Right cardiac atrium (tissue), 5 donors: ENCODE measurements at regions not wholly inside any gene's neighbourhood (a gene's known extent, or its start where the extent isn't known, plus 50 kb on each side); places are given as distances from the start of the nearest gene placed in this dataset.

Experiments
- ATAC-seq, 2 donors: fragments of 200-7000 bp; cut with Tn5 transposase; one replicate each; pipeline versions ENCODE4 v1.8.0 to v1.9.1; 2020; ENCODE audit warnings: moderate library complexity in 2 of 2, mild to moderate bottlenecking in 1 of 2
- DNase-seq, 3 donors: peaks; one replicate each; pipeline ENCODE4 v3.0.0-alpha.2; 2020
- H3K27ac ChIP-seq: one replicate; pipeline ENCODE4 v1.5.1; 2013; ENCODE audit warnings: mild to moderate bottlenecking, low read length, control low read depth, moderate library complexity
- H3K27me3 ChIP-seq: one replicate; pipeline ENCODE4 v1.6.1; 2013; ENCODE audit not compliant: control insufficient read depth, insufficient read depth
- H3K4me1 ChIP-seq: one replicate; pipeline ENCODE4 v1.6.1; 2013; ENCODE audit warnings: low read length; ENCODE audit not compliant: control insufficient read depth, insufficient read depth
- H3K4me3 ChIP-seq: one replicate; pipeline ENCODE4 v1.5.1; 2013; ENCODE audit warnings: low read length, control low read depth
- H3K9me3 ChIP-seq: one replicate; pipeline ENCODE4 v1.6.1; 2013; ENCODE audit warnings: low read length; ENCODE audit not compliant: control insufficient read depth
- WGBS: extraction: QIAGEN DNeasy Blood & Tissue Kit; methylation state at CpG from one replicate; pipeline ENCODE4 v1.1.7; 2013; 5-methylcytosine and 5-hydroxymethylcytosine counted together
- intact Hi-C, 4 donors: fragments of 100-400 bp; cut with DNase I; formaldehyde crosslinking; loops; one replicate each; pipeline versions ENCODE4 v1.11.0 to v1.14.0; 2022 to 2023
- donor health status: healthy with polysubstance abuse.
- donor health status: DM: no; HTN: yes; CAD: no.
- donor health status: DM: no; HTN: no; CAD: no.
- donor health status: DM: no; HTN: yes; CAD: no; lungs with severe emphysema.
- donor health status: DM: yes; HTN: yes; CAD: no.

DNA sequence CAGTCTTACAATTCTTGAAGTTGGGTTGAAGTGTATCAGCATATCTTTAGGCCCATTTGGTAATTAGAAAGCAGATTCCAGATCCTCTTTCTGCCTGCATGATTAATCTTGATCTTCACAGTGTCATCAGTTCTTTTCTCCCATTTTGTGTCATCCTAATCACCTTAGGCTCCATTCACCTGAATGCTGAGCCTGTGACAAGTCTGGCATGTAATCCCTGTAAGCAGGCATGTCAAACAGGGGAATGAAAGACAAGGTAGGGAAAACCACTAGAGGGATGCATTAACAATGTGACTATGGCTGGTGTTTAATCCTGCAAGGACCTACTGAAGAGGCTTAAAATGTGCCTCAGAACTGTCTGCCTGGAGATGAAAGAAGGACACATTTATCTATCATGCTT lies 848.8 kb downstream of the TFAP2A start:
- no peak overlapping the region for H3K27ac ChIP-seq
- no peak overlapping the region for H3K4me3 ChIP-seq
- H3K27me3 ChIP-seq, result no peaks in the 10 kb centered on the region
- H3K9me3 ChIP-seq, result no peaks in the 10 kb centered on the region
- intact Hi-C loops, result no loop called here
- ATAC-seq (no peak), DNase-seq (no peak)
- no peaks in the 10 kb centered on the region for H3K4me1 ChIP-seq

DNA sequence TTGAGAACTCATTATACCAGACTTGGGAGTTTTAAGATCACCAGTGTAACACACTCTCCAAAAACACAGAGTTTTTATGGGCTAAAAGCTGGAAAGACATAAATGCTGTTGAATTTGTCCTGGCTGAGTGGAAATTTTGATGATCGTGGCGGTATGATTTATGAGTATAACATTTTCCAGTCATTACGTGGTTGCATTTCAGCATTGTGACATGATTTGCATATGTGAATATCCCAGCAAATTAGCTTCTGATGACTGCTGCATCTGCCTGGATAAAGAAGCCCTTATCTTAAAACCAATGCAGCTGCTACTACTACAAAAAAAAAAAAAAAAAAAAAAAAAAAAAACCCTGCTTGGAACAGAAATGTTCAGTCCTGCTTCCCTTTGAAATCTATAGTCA lies 850.9 kb downstream of the TFAP2A start:
- intact Hi-C loops, result no loop called here
- H3K4me1 ChIP-seq, result no peaks in the 10 kb centered on the region
- no peak overlapping the region for H3K4me3 ChIP-seq
- no peak for DNase-seq
- ATAC-seq, result no peak
- no peak overlapping the region for H3K27ac ChIP-seq
- WGBS, result 68% methylated on average over 3 of the region's 3 CpGs
- H3K9me3 ChIP-seq, result no peaks in the 10 kb centered on the region
- no peaks in the 10 kb centered on the region for H3K27me3 ChIP-seq

DNA sequence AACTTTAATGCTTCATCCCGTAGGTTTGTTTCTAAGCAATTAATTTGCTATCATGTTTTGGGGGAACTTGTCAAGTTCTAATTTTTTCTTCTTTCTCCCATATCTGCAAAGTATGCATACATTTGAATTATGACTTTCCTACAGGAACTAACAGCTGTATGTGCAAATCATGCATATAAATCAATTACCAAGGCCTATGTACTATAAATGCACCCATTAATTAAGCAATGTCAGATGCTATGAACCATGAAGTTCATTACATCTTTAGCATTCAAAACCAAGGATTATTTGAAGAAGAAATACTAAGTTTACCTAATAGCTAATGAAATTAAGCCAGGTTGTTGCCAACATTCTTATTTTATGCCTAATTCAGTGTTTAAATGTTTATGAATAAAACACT lies 851.3 kb downstream of the TFAP2A start:
- WGBS, result 84% methylated on average over 1 of the region's 1 CpG
- no peak for DNase-seq
- intact Hi-C loops, result no loop called here
- no peaks in the 10 kb centered on the region for H3K4me1 ChIP-seq
- H3K4me3 ChIP-seq, result no peak overlapping the region
- H3K27ac ChIP-seq, result no peak overlapping the region
- no peak for ATAC-seq
- H3K27me3 ChIP-seq, result no peaks in the 10 kb centered on the region
- H3K9me3 ChIP-seq, result no peaks in the 10 kb centered on the region

DNA sequence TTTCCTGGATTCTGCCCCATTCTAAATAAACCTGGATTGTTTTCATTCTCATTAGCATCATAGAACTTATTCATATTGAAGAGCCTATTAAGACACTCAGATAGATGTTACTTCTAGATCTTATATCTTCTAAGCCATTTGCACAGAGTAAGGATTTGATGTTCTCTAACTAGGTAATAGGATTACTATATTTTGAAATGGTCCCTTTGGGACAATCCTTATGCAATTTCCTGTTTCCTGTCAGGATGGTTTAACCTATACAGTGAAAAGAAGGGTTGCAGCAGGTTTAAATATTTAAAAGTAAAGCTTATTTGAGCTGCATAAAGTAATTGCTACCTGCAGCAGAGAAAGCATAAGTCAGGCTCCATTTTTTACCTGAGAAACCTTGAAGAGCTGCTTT lies 860.1 kb downstream of the TFAP2A start:
- H3K9me3 ChIP-seq, result peaks cover 2% of the 10 kb centered on the region
- H3K4me3 ChIP-seq, result no peak overlapping the region
- intact Hi-C loops, result no loop called here
- no peak for DNase-seq
- no peak overlapping the region for H3K27ac ChIP-seq
- ATAC-seq, result no peak
- H3K27me3 ChIP-seq, result no peaks in the 10 kb centered on the region
- no peaks in the 10 kb centered on the region for H3K4me1 ChIP-seq

DNA sequence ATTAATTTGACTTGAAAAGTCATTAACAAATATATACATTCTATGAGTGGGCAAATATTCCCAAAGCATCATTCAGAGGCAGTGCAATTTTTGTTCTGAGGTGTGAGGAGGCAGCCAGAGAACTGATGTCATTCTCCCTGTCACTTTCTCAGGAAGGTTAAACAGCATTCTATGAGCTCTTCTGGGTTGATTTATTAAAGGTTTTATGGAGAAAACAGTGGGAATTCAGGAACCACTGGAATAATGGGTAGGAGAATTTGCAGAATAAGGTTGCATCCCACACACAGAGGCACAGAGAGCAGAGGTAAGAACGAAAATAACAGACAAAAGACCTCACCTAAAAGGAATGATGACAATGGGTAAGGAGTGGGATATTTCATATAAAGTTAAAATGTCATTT lies 860.6 kb downstream of the TFAP2A start:
- Histone ChIP-seq H3K9me3 (peaks cover 2% of the 10 kb centered on the region), H3K4me3 (no peak overlapping the region), H3K4me1 (no peaks in the 10 kb centered on the region), H3K27me3 (no peaks in the 10 kb centered on the region), H3K27ac (no peak overlapping the region)
- 43% methylated on average over 1 of the region's 1 CpG for WGBS
- intact Hi-C loops, result no loop called here
- DNase-seq (no peak), ATAC-seq (no peak)

DNA sequence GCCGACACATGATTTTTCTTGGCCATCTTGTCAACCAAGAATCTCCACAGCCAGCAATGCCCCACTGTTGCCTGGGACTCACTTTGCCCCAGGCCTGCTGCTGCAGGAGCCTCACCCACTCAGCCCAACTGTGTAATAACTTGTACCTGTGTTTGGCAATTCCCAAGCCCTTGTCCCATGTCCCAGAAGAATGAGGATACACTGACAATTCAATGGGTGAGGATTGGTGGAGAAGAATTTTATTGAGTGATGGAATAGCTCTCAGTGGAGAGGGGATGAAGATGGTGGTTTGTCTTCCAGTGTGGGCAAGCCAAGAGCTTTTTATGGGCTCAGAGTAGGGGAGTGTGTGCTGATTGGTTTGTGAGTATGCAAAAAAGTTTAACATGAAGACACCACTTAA lies 861.9 kb downstream of the TFAP2A start:
- Histone ChIP-seq H3K4me3 (no peak overlapping the region), H3K4me1 (no peaks in the 10 kb centered on the region), H3K27me3 (no peaks in the 10 kb centered on the region), H3K27ac (no peak overlapping the region), H3K9me3 (peaks cover 2% of the 10 kb centered on the region)
- DNase-seq (no peak), ATAC-seq (no peak)
- intact Hi-C loops, result no loop called here
- WGBS, result 100% methylated on average over 1 of the region's 1 CpG

DNA sequence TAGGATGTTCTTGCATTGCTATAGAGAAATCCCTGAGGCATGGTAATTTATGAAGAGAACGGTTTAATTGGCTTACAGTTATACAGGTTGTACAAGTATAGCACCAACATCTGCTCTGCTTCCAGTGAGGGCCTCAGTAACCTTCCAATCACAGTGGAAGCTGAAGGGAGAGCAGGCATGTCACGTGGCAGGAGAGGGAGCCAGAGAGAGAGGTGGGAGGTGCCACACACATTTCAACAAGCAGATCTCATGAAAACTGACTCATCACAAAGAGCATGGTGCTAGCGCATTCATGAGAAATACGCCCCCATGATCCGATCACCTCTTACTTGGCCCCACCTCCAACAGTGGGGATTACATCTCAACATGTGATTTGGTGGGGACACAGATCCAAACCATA lies 871.2 kb downstream of the TFAP2A start:
- intact Hi-C loops, result loop anchor here in 1 of 4 donors (10.0 kb wide), 1 partner anchor 881 kb away; no protein-coding TSS in a partner anchor
- no peaks in the 10 kb centered on the region for H3K4me1 ChIP-seq

DNA sequence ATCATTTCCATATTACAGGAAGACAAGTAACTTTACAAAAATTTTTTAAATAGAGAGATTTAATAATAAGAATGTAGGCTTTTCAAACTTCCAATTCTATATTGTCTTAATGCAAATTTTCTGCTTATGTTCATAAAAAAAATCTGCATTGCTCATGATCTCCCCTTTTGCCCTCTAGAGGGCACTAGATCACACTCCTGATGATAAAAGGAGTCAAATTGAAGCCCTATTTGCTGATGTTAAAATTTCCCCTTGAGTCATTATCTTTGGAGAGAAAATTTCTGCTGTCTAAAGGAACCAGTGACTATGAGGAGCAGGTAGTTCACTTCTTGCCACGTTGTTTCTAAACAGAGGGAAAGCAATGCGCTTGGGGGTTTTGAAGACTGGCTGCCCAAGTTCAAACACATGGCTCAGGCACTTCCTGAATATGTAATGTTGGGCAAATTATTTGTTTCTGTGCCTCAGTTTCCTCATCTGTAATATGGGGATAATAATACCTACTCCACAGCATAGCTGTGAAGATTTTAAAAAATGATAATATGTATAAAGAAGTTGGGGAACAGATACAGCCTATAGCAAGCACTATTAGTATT lies 874.2 kb downstream of the TFAP2A start:
- ATAC-seq (no peak), DNase-seq (no peak)
- Histone ChIP-seq H3K27me3 (no peaks in the 10 kb centered on the region), H3K4me3 (no peak overlapping the region), H3K9me3 (no peaks in the 10 kb centered on the region), H3K27ac (no peak overlapping the region), H3K4me1 (no peaks in the 10 kb centered on the region)
- 52% methylated on average over 2 of the region's 2 CpGs for WGBS
- intact Hi-C loops, result loop anchor here in 1 of 4 donors (10.0 kb wide), 1 partner anchor 884 kb away; no protein-coding TSS in a partner anchor

More for the DNA sequence above, 871.2 kb downstream of the TFAP2A start:
- ATAC-seq (no peak), DNase-seq (no peak)
- Histone ChIP-seq H3K27me3 (no peaks in the 10 kb centered on the region), H3K27ac (no peak overlapping the region), H3K4me3 (no peak overlapping the region), H3K9me3 (no peaks in the 10 kb centered on the region)
- WGBS, result 74% methylated on average over 5 of the region's 5 CpGs

DNA sequence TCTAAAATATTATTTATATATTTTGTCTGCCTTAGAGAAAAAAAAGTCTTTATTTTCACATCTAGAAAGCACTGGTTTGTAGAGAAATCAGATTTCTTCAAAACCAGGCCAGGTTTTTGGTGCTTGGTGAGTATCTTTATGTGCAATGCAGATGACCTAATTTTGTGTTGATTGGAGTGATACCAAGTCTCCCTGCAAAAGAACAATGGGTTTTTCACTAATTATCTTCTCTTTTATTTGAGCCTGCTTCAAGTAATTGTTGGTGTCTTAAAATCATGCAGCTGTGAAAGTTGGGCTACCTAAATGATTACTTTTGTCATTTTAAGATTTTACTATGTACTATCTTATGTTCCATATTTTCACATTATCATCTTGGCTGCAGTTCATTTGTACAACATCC lies 874.7 kb downstream of the TFAP2A start:
- ATAC-seq, result no peak
- intact Hi-C loops, result loop anchor here in 1 of 4 donors (10.0 kb wide), 1 partner anchor 885 kb away; no protein-coding TSS in a partner anchor
- Histone ChIP-seq H3K4me1 (no peaks in the 10 kb centered on the region), H3K4me3 (no peak overlapping the region), H3K27ac (no peak overlapping the region), H3K27me3 (no peaks in the 10 kb centered on the region), H3K9me3 (no peaks in the 10 kb centered on the region)
- no peak for DNase-seq

DNA sequence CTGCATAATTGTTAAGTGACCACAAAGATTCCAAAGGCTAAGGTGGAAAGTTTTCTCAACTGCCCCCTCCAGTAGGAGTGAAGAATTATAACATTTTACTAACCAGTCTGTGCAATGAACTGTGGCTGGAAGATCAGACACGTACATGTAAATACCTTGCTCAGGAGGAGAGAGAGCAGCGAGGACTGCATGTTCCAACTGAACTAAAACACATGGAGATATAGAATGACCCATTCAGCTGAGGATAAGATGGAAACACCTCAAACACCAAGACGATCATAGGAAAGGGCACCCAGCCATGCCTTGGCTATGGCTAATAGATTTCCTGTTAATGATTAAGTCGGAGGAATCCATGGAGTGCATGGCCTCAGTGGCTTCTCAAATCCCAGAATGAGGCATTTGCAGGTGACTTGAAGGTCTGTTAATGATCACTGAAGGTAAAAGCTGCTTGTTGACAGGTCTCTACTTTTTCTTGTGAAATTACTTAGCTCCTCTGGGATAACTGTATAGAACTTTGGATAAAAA lies 875.6 kb downstream of the TFAP2A start:
- DNase-seq (no peak), ATAC-seq (no peak)
- WGBS, result 61% methylated on average over 4 of the region's 4 CpGs

DNA sequence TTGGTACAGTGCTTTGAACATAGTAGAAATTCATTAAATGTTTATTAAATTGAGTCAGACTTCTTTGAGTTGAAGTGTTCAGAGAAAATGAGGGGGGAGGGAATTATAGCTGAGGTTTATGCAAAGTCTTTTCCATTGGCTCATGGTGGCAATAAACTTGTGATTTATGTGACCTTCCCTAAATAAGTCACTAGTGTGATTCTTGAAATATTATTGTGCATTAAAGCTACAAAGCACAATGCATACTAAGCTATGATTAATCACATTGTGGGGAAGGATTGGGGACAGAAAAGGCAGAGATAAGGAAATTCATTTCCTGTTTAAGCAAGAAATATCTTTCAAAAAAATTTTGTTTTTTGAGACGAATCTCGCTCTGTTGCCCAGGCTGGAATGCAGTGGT lies 877.5 kb downstream of the TFAP2A start:
- ATAC-seq (no peak), DNase-seq (no peak)
- Histone ChIP-seq H3K4me1 (no peaks in the 10 kb centered on the region), H3K27ac (no peak overlapping the region), H3K9me3 (no peaks in the 10 kb centered on the region), H3K27me3 (no peaks in the 10 kb centered on the region), H3K4me3 (no peak overlapping the region)
- 58% methylated on average over 2 of the region's 2 CpGs for WGBS
- intact Hi-C loops, result no loop called here

More for the DNA sequence above, 875.6 kb downstream of the TFAP2A start:
- Histone ChIP-seq H3K9me3 (no peaks in the 10 kb centered on the region), H3K27ac (no peak overlapping the region), H3K4me3 (no peak overlapping the region), H3K4me1 (no peaks in the 10 kb centered on the region), H3K27me3 (no peaks in the 10 kb centered on the region)
- intact Hi-C loops, result no loop called here

DNA sequence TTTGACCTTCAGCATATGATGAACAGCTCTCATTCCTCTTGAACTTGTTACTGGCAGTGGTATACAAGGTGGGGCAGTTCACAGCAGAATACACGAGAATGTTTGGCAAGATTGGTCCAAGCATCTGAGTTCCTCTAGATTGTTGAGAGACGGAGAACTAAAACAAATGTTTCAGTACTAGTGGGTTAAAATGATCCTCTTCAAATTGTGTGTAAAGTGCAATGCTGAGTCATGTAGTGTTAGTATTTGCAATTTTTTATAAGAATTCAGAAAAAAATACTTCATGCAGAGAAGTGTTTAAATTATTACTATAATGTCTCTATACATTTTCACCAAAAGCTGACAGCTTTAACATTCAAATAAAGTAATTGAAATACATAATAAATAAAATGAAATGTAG lies 879.8 kb downstream of the TFAP2A start:
- no peaks in the 10 kb centered on the region for H3K9me3 ChIP-seq
- intact Hi-C loops, result no loop called here
- H3K27ac ChIP-seq, result no peak overlapping the region
- WGBS, result 72% methylated on average over 2 of the region's 2 CpGs
- H3K27me3 ChIP-seq, result no peaks in the 10 kb centered on the region
- no peak for ATAC-seq
- DNase-seq, result no peak
- H3K4me3 ChIP-seq, result no peak overlapping the region
- no peaks in the 10 kb centered on the region for H3K4me1 ChIP-seq
